ENCODE measurements at regions not wholly inside any gene's neighbourhood (a gene's known extent, or its start where the extent isn't known, plus 50 kb on each side); places are given as distances from the start of the nearest gene placed in this dataset.

DNA sequence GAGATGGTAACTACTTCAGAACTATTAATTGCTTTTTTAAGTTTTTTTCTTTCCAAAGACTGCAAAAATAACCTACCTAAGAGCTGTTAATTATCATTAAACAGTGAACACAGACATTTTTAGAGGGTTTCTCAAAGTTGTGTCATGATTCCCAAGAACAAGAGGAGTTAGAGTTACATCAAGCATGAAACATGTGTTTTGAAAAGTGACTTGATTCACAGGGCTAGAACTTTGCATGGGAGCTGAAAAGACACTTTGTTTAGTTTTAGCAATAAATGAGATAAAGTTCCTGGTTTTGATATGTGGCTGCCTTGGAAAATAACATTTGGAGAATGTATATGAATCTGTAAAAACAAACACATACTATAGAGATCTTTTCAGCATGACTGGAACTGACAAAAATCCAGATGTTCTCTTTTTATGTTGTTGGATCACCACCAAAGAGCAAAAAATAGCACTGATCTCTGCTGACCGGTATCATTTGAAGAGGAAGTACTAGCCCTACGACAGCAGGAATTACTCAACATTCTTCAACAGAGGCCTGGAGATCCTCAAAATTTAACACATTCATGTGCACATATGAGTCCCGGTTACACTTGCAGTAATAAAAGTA, 173.0 kb upstream of the PCDH18 start:
- Histone ChIP-seq H4K20me1 (ENCODE audit: insufficient read depth, low read length) (no peaks in the 10 kb centered on the region), H2AFZ (ENCODE audit: low read length) (no peak overlapping the region), H3K27ac (ENCODE audit: low read depth, low read length, poor library complexity, severe bottlenecking) (no peak overlapping the region), H3K36me3 (ENCODE audit: insufficient read depth, low read length) (no peaks in the 10 kb centered on the region), H3K79me2 (ENCODE audit: insufficient read depth, low read depth, low read length) (no peaks in the 10 kb centered on the region), H3K4me1 (ENCODE audit: insufficient read depth, low read length, poor library complexity, severe bottlenecking) (no peaks in the 10 kb centered on the region), H3K9me3 (ENCODE audit: low read length) (no peaks in the 10 kb centered on the region), H3K4me3 (ENCODE audit: low read depth, low read length, poor library complexity, severe bottlenecking) (no peak overlapping the region), H3K9me2 (ENCODE audit: insufficient read depth, low read length) (no peaks in the 10 kb centered on the region), H3K4me2 (ENCODE audit: low read length) (no peak overlapping the region)
- CTCF ChIA-PET (ENCODE audit: unreplicated experiment), result no interaction called here
- no TSS peak for BruUV-seq (replicated peaks)
- DNase-seq (ENCODE audit: low spot score), result no peak
- POLR2A ChIA-PET, result no interaction called here
- no peak for TF ChIP-seq EZH2phosphoT487 (IDR thresholded peaks at IDR 0.05; ENCODE audit: borderline replicate concordance, low read depth, low read length)
- TF ChIP-seq, protein P1, sequence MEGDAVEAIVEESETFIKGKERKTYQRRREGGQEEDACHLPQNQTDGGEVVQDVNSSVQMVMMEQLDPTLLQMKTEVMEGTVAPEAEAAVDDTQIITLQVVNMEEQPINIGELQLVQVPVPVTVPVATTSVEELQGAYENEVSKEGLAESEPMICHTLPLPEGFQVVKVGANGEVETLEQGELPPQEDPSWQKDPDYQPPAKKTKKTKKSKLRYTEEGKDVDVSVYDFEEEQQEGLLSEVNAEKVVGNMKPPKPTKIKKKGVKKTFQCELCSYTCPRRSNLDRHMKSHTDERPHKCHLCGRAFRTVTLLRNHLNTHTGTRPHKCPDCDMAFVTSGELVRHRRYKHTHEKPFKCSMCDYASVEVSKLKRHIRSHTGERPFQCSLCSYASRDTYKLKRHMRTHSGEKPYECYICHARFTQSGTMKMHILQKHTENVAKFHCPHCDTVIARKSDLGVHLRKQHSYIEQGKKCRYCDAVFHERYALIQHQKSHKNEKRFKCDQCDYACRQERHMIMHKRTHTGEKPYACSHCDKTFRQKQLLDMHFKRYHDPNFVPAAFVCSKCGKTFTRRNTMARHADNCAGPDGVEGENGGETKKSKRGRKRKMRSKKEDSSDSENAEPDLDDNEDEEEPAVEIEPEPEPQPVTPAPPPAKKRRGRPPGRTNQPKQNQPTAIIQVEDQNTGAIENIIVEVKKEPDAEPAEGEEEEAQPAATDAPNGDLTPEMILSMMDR (conservative IDR thresholded peaks at IDR 0.05; ENCODE audit: low read length), result no peak
- intact Hi-C loops (cut with micrococcal nuclease; ENCODE audit: unreplicated experiment), result no loop called here

DNA sequence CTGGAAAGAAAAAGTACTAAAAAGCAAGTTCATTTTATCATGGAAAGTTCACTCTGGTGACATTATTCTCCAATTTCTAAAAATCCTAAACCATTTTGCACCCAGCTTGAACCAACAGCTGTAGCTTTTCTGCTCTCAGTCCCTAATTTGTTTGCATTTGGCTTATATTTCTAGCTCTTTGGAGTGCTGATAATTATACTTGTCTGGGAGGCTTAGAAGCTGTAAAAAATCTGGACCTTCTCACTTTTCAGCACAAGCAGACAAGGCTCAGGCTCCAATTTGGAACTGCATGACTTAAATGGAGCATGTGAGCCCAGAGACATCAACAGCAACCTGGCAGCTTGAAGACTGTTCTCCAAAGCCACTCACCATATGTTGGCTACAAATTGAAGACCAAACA, 170.9 kb upstream of the PCDH18 start:
- no TSS peak for BruUV-seq (replicated peaks)
- H3K36me3 ChIP-seq (ENCODE audit: insufficient read depth, low read length), result no peaks in the 10 kb centered on the region
- H4K20me1 ChIP-seq (ENCODE audit: insufficient read depth, low read length), result no peaks in the 10 kb centered on the region
- no peaks in the 10 kb centered on the region for H3K9me3 ChIP-seq (ENCODE audit: low read length)
- no peak for DNase-seq (ENCODE audit: low spot score)
- CTCF ChIA-PET (ENCODE audit: unreplicated experiment), result no interaction called here
- no peak for TF ChIP-seq EZH2phosphoT487 (IDR thresholded peaks at IDR 0.05; ENCODE audit: borderline replicate concordance, low read depth, low read length)
- TF ChIP-seq, protein P1 (conservative IDR thresholded peaks at IDR 0.05; ENCODE audit: low read length), result no peak
- POLR2A ChIA-PET, result no interaction called here
- intact Hi-C loops (cut with micrococcal nuclease; ENCODE audit: unreplicated experiment), result no loop called here
- no peak overlapping the region for H2AFZ ChIP-seq (ENCODE audit: low read length)
- H3K4me3 ChIP-seq (ENCODE audit: low read depth, low read length, poor library complexity, severe bottlenecking), result no peak overlapping the region
- no peaks in the 10 kb centered on the region for H3K79me2 ChIP-seq (ENCODE audit: insufficient read depth, low read depth, low read length)
- H3K4me2 ChIP-seq (ENCODE audit: low read length), result no peak overlapping the region
- H3K9me2 ChIP-seq (ENCODE audit: insufficient read depth, low read length), result no peaks in the 10 kb centered on the region
- H3K4me1 ChIP-seq (ENCODE audit: insufficient read depth, low read length, poor library complexity, severe bottlenecking), result no peaks in the 10 kb centered on the region
- H3K27ac ChIP-seq (ENCODE audit: low read depth, low read length, poor library complexity, severe bottlenecking), result no peak overlapping the region

DNA sequence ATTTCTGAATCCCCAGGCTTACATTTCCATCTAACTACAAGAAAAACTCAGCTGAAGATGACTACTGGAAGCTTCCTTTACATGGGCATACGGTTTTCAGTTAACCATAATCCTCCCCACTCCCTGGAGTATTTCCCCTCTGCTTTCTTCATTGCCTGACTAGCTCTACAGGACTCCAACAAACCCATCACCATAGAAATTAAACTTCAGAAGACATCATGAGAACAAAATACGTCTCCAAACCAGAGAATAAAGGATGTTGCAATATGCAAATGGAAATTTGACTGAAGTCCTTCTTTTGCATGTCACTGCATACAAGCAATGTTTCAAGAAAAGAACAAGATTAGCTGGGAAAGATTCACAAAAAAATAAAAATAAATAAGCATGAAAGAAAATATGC, 170.2 kb upstream of the PCDH18 start:
- H3K9me2 ChIP-seq (ENCODE audit: insufficient read depth, low read length), result no peaks in the 10 kb centered on the region
- no peak for TF ChIP-seq EZH2phosphoT487 (IDR thresholded peaks at IDR 0.05; ENCODE audit: borderline replicate concordance, low read depth, low read length)
- TF ChIP-seq, protein P1 (conservative IDR thresholded peaks at IDR 0.05; ENCODE audit: low read length), result no peak
- DNase-seq (ENCODE audit: low spot score), result no peak
- CTCF ChIA-PET (ENCODE audit: unreplicated experiment), result no interaction called here
- no peaks in the 10 kb centered on the region for H3K4me1 ChIP-seq (ENCODE audit: insufficient read depth, low read length, poor library complexity, severe bottlenecking)
- H3K9me3 ChIP-seq (ENCODE audit: low read length), result no peaks in the 10 kb centered on the region
- no peak overlapping the region for H3K4me3 ChIP-seq (ENCODE audit: low read depth, low read length, poor library complexity, severe bottlenecking)
- H3K4me2 ChIP-seq (ENCODE audit: low read length), result no peak overlapping the region
- H3K79me2 ChIP-seq (ENCODE audit: insufficient read depth, low read depth, low read length), result no peaks in the 10 kb centered on the region
- no peaks in the 10 kb centered on the region for H4K20me1 ChIP-seq (ENCODE audit: insufficient read depth, low read length)
- BruUV-seq (replicated peaks), result no TSS peak
- intact Hi-C loops (cut with micrococcal nuclease; ENCODE audit: unreplicated experiment), result no loop called here
- no peak overlapping the region for H2AFZ ChIP-seq (ENCODE audit: low read length)
- no peaks in the 10 kb centered on the region for H3K36me3 ChIP-seq (ENCODE audit: insufficient read depth, low read length)
- POLR2A ChIA-PET, result no interaction called here
- no peak overlapping the region for H3K27ac ChIP-seq (ENCODE audit: low read depth, low read length, poor library complexity, severe bottlenecking)
